NCI-H2081 (cell line): ENCODE measurements at regions not wholly inside any gene's neighbourhood (a gene's known extent, or its start where the extent isn't known, plus 50 kb on each side); places are given as distances from the start of the nearest gene placed in this dataset.
"Not testable (repeated sequence)": the region's sequence is repeated elsewhere in the genome, so short reads cannot be mapped to it uniquely, and the experiment has no call there.

Experiments
- DNase-seq, 2 experiments: peaks; one replicate each; lab custom pipeline; 2025; lab: John Stamatoyannopoulos, UW

DNA sequence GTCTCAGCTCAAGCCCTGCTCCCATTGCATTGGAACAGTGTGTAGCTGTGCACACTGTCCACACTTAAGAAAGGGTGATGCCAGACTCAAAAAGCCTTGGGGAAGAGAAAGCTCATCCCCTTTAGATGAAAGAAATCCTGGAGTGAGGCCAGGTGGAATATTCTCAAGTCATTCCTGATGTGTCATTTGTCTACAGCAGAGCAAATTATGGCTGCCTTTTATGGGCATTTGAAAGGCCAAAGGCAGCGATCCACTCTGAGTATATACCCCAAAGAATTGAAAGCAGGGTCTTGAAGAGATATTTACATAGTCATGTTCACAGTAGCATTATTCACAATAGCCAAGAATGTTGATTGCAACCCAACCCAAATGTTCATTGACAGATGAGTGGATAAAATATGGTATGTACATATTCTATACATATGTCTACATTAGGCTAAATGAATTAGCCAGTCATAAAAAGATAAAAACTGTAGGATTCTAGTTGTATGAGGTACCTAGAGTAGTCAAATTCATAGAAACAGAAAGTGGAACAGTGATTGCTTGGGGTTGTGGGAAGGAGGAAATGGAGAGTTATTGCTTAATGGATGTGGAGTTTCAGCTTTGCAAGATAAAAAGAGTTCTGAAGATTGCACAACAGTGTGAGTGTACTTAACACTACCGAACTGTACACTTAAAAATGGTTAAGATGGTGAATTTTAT is 214.9 kb downstream of the KCNRG start:
- no peak for DNase-seq

GRCh38 chr13:50230662-50230978 is 215.4 kb downstream of the KCNRG start:
- DNase-seq = no peak

- DNase-seq = not testable (repeated sequence)
These were observed 218.3 kb downstream of the KCNRG start for GRCh38 chr13:50233574-50233973.

DNA sequence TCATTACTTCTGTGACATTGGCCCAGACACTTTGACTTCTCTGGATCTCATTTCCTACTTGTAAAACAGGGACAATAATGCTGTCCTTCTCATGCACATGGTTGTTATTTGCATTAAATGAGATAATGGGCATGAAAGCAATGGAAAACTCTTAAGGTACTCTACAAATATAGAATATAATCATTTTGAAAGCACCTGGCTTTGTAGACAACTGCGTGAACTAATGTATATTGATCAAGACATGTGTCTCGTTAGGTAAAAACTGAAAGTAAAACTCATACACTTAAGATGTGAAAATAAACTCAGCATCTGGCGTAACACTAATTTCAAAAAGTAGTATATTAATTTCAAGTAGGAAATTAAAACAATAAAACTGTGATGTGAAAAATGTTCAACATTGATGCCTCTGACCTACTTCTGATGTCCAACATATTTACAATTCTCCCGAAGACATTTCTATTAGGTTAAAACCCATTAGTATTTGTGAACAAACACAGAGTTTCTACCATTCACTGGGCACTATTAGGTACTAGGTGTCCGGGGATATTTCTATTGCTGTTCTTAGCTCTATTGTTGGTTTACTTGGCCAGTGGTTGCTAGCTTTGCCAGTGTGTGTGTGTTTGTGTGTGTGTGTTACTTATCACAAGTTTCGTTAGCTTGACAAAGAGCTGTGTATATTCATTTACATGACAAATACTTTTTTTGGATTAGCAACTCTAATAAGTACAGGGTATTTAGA is 220.5 kb downstream of the KCNRG start:
- DNase-seq = no peak

DNA sequence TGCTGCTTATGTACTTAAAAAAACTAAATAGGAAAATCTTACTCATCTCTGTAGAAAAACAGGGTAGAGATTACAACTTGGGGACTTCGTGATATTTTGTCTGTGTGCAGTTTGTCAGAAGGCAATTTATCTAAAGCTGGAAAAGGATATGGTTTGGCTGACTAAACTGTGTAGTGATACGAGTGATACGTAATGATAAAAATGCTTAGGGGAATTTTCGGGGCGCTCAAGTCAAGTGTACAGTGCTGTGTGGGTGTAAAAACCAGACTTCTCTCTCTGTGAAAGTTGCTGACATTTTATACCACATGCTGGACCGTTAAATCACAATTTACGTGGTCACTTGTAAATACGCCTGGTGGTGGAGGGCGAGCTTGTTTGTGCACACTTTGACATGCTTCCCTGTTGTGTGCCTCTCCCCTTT is 221.7 kb downstream of the KCNRG start:
- DNase-seq = no peak

- DNase-seq = no peak
These were observed 223.7 kb downstream of the KCNRG start for GRCh38 chr13:50238922-50239321.

DNA sequence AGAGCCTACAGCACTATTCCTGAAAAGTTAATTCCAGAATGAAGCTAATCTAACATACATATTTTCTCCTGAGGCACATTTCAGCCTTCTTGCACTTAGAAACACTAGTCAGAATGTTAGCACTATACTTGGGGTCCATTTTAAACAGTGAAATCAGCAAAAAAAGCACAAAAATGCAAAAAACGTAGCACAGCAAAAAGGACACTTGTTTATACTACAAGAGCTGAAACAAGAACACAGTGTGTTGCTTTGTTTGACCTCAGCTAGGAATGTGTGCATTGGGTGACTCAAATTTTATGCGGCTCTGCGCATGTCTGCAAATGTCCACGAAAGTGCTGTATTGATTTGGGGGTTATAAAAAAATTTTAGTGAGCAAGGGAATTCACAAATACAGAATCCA is 226.2 kb downstream of the KCNRG start:
- no peak for DNase-seq

DNA sequence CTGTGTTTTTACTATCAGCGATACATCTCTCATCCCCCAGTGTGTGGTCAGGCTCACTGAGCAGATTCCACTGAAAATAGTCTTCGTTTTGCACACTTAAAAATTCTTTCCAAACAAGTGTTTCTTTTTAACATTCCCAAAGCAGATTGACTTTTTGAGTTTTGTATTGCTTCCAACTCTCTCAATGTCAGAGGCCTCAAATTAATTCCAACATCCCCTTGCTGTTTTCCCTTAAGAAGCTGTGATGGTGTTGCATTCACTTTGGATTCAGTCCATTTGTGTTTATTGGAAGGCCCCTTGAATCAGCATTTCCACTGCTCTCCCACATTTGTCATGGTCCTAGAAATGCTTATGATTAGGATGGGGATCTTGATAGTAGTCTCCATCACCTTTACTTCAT is 228.7 kb downstream of the KCNRG start:
- DNase-seq = no peak

DNA sequence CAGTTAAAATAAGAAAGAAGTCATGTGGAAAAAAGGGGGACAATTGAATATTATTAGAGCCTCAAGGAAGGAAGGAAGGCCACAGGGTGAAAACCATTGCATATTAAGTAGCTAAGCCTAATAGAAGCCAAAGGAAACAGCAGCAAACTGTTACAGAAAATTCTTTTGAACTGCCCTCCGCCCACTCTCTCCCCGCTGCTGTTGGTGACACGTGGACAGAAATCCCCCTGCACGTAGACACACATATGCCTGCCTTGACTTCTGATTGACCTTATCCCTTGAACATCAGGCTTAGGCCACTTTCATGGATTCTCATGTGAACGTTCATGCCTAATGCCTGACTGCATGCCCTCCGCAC is 229.1 kb downstream of the KCNRG start:
- DNase-seq = no peak

- DNase-seq = no peak
These were observed 229.7 kb downstream of the KCNRG start for GRCh38 chr13:50244713-50245574.

GRCh38 chr13:50247223-50247622 is 232.0 kb downstream of the KCNRG start:
- DNase-seq = no peak

GRCh38 chr13:50248516-50249143 is 233.4 kb downstream of the KCNRG start:
- no peak for DNase-seq

GRCh38 chr13:50249144-50249521 is 233.9 kb downstream of the KCNRG start:
- no peak for DNase-seq

DNA sequence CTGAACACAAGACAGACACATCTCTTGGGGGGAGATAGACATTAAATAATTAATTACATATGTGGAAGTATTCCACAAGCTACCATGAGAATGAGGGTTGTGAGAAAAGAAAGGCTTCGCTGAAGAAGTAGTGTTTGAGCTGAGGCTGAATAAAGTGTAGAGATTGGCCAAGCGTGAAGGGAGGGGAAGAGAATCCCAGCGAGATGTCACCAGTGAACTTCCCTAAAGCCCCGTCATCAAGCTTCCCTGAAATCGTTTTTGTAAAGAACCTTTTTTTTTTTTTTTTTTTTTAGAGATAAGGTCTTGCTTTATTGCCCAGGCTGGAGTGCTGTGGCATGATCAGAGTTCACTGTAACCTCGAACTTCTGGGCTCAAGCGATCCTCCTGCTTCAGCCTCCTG is 235.2 kb downstream of the KCNRG start:
- DNase-seq = no peak

GRCh38 chr13:50255639-50256038 is 240.4 kb downstream of the KCNRG start:
- DNase-seq = no peak

DNA sequence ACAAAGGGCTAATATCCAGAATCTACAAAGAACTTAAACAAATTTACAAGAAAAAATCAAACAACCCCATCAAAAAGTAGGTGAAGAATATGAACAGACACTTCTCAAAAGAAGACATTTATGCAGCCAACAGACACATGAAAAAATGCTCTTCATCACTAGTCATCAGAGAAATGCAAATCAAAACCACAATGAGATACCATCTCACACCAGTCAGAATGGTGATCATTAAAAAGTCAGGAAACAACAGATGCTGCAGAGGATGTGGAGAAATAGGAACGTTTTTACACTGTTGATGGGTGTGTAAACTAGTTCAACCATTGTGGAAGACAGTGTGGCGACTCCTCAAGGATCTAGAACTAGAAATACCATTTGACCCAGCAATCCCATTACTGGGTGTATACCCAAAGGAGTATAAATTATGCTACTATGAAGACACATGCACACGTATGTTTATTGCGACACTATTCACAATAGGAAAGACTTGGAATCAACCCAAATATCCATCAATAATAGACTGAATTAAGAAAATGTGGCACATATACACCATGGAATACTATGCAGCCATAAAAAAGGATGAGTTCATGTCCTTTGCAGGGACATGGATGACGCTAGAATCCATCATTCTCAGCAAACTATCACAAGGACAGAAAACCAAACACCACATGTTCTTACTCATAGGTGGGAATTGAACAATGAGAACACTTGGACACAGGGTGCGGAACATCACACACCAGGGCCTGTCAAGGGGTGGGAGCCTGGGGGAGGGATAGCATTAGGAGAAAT is 241.5 kb downstream of the KCNRG start:
- DNase-seq = not testable (repeated sequence)

- DNase-seq = no peak
These were observed 242.4 kb downstream of the KCNRG start for GRCh38 chr13:50257646-50258045.

- no peak for DNase-seq
These were observed 246.1 kb downstream of the KCNRG start for GRCh38 chr13:50261130-50261901.

DNA sequence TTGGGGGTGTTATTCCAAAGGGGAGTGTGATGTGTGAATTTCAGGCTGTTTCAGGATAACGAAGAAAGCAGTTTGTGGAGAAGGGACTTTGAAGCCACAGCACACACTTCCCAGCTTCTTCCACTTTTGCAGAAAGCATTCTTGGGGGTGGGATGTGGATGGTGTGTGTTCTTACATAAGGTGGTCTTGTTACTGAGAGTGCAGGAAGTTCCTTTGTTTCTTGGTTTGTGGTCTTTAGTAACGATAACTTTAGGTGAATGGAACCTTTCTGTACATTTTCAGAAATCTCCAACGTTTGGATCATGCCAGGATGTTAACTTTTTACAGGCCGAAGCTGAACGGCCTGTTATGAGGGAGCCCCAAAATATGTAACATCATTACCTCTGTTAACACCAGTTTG is 251.8 kb downstream of the KCNRG start:
- no peak for DNase-seq

GRCh38 chr13:50267917-50268316 is 252.7 kb downstream of the KCNRG start:
- DNase-seq = no peak

GRCh38 chr13:50268500-50268899 is 253.3 kb downstream of the KCNRG start:
- no peak for DNase-seq
